ENCODE measurements at regions not wholly inside any gene's neighbourhood (a gene's known extent, or its start where the extent isn't known, plus 50 kb on each side); places are given as distances from the start of the nearest gene placed in this dataset.

DNA sequence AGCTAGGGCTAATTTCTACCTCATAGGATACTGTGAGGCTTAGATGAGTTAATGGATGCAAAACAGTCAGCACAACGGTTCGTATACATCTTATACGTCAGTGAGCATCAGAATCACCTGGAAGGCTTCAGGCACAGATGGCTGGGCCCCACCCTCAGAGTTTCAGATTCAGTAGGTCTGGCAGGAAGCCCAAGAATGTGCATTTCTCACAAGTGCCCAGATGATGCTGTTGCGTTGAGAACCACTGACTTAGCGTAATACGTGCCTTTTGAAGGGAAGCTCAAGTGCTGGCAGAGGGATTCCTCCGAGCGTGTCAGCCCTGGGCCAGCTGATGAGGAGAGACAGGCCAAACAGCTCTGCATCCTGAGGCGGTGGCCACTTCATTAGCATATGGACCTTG is 117.1 kb upstream of the WWC1 start:
- no peak overlapping the region for H3K4me3 ChIP-seq (ENCODE audit: low read depth, low read length)
- in situ Hi-C loops (cut with HindIII; ENCODE audit: low sequenced_read_pairs) = no loop called here
- DNase-seq (ENCODE audit: low read depth) = no peak
- TF ChIP-seq, protein P1, sequence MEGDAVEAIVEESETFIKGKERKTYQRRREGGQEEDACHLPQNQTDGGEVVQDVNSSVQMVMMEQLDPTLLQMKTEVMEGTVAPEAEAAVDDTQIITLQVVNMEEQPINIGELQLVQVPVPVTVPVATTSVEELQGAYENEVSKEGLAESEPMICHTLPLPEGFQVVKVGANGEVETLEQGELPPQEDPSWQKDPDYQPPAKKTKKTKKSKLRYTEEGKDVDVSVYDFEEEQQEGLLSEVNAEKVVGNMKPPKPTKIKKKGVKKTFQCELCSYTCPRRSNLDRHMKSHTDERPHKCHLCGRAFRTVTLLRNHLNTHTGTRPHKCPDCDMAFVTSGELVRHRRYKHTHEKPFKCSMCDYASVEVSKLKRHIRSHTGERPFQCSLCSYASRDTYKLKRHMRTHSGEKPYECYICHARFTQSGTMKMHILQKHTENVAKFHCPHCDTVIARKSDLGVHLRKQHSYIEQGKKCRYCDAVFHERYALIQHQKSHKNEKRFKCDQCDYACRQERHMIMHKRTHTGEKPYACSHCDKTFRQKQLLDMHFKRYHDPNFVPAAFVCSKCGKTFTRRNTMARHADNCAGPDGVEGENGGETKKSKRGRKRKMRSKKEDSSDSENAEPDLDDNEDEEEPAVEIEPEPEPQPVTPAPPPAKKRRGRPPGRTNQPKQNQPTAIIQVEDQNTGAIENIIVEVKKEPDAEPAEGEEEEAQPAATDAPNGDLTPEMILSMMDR (IDR thresholded peaks at IDR 0.05; ENCODE audit: low read depth, low read length, missing control alignments) = no peak

DNA sequence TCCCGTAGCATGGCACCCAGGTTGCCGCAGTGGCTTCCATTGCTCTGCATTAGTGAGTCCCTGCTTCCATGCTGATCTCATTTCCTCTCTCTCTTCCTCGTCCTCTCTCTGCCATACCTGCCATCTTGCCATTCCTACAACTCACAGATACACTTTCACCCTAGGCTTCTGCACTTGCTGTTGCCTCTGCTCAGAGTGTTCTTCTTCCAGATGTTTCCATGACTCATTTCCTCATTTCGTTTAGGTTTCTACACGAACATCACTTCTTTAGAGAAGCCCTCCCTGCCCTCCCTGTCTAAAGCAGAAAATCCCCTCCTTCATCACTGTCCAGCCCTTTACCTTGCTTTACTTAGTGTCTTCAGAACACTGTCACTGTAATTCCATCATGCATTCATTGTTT is 115.2 kb upstream of the WWC1 start:
- DNase-seq (ENCODE audit: low read depth) = no peak
- in situ Hi-C loops (cut with HindIII; ENCODE audit: low sequenced_read_pairs) = no loop called here
- no peak overlapping the region for H3K4me3 ChIP-seq (ENCODE audit: low read depth, low read length)
- TF ChIP-seq, protein P1 (IDR thresholded peaks at IDR 0.05; ENCODE audit: low read depth, low read length, missing control alignments) = no peak

DNA sequence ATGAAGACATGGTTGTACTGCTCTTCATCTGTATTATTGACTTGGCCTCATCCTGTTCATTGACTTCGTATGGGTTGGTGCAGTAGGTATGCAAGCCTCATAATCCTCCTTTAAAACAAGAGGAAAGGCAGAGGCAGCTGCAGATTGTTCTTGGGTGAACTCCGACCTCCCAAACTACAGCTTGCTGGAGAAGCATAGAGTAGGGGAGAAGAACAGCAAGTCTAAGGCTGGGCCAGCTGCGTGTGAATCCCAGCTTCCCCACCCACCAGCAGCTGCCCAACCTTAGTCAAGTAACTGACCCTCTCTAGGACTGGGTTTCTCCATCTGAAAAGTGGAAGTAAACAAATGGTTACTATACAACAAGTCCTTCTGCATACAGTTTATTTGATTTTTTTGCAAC is 114.5 kb upstream of the WWC1 start:
- DNase-seq (ENCODE audit: low read depth) = no peak
- TF ChIP-seq, protein P1 (IDR thresholded peaks at IDR 0.05; ENCODE audit: low read depth, low read length, missing control alignments) = no peak
- in situ Hi-C loops (cut with HindIII; ENCODE audit: low sequenced_read_pairs) = no loop called here

DNA sequence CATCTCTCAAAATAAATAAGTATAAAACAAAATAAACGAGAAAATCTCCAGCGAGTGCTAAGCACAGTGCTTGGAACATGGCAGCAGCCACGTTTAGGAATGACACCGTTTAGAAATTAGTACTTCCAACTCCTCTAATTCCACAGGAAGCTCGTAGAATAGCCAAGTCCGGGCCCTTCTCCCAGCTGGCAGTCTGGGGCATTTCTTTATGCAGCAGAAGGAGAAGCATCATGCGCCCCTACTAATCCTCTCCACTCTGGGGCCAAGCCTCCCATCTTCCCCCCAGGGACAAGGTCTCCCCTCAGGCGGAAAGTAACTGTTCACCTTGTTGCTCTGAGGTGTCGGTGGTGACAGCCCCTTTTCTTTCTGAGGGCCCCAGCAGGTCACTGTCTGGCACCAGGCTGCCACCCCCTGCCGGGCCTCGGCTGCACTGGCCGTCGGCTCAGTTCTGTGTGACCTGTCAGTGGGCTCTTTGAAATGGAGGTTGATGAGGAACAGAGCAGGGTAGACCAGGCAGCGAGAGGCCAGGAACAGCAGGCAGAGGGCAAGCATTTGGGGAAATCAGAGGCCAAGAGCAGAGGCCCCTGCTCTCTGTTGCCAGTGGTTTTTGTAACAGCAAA is 113.5 kb upstream of the WWC1 start:
- in situ Hi-C loops (cut with HindIII; ENCODE audit: low sequenced_read_pairs) = no loop called here
- TF ChIP-seq, protein P1 (IDR thresholded peaks at IDR 0.05; ENCODE audit: low read depth, low read length, missing control alignments) = no peak
- no peak overlapping the region for H3K4me3 ChIP-seq (ENCODE audit: low read depth, low read length)
- DNase-seq (ENCODE audit: low read depth) = no peak

More for the DNA sequence above, 114.5 kb upstream of the WWC1 start:
- H3K4me3 ChIP-seq (ENCODE audit: low read depth, low read length) = no peak overlapping the region

DNA sequence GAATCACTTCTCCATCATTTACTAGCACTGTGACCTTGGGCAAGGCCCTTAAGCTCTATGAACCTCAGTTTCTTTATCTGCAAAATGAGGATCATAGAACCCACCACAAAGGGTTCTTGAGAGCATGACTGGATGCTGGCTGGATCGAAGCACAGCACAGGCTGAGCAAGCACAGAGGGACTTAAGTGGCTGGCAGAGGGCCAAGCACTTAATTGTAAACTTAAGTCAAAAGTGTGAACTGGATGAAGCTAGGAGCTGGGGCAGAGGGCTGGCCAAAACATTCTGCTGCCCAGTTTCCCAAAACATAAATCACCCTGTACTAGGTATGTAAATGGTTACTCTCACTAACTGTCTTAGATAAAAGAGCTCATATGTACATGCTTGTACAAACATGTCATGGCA is 112.3 kb upstream of the WWC1 start:
- DNase-seq (ENCODE audit: low read depth) = no peak
- TF ChIP-seq, protein P1 (IDR thresholded peaks at IDR 0.05; ENCODE audit: low read depth, low read length, missing control alignments) = no peak
- H3K4me3 ChIP-seq (ENCODE audit: low read depth, low read length) = no peak overlapping the region
- in situ Hi-C loops (cut with HindIII; ENCODE audit: low sequenced_read_pairs) = no loop called here

DNA sequence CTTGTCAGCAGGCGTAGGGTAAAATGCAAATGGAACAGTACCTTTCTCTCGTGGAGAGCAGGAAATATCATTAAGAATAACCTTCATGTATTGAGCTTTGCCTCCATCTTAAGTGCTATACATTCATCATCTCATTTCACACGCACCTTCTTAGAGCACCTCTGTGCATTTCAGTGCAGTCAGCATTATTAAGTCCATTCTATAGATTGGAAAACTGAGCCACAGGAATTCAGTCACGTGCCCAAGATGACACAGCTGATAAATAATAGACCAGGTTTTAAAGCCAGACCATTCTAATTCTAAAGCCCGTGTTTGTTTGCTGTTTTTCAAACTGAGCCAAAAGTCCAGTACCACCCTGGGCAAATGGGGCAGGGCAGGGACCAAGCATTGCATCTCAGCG is 109.2 kb upstream of the WWC1 start:
- DNase-seq (ENCODE audit: low read depth) = no peak
- in situ Hi-C loops (cut with HindIII; ENCODE audit: low sequenced_read_pairs) = no loop called here
- TF ChIP-seq, protein P1 (IDR thresholded peaks at IDR 0.05; ENCODE audit: low read depth, low read length, missing control alignments) = no peak
- no peak overlapping the region for H3K4me3 ChIP-seq (ENCODE audit: low read depth, low read length)

All from astrocyte of the cerebellum (primary cell).